NT2/D1 (cell line): ENCODE measurements at regions not wholly inside any gene's neighbourhood (a gene's known extent, or its start where the extent isn't known, plus 50 kb on each side); places are given as distances from the start of the nearest gene placed in this dataset.

Experiments
- DNase-seq: peaks from one replicate; pipeline ENCODE4 v3.0.0-alpha.2; 2011; ENCODE audit warnings: low read depth, low spot score
- H3K27me3 ChIP-seq: 2 replicates; pipeline ENCODE4 v1.6.0; 2011; ENCODE audit warnings: mild to moderate bottlenecking; ENCODE audit not compliant: insufficient read length, insufficient read depth
- H3K36me3 ChIP-seq: 2 replicates; pipeline ENCODE4 v1.6.1; 2011; ENCODE audit warnings: mild to moderate bottlenecking, low read length, mixed read lengths; ENCODE audit not compliant: insufficient read depth, insufficient read length
- H3K4me1 ChIP-seq: 2 replicates; pipeline ENCODE4 v1.5.1; 2011; ENCODE audit not compliant: insufficient read depth, insufficient read length
- H3K4me3 ChIP-seq: 2 replicates; pipeline ENCODE4 v1.5.1; 2011; ENCODE audit warnings: low read depth; ENCODE audit not compliant: insufficient read length
- H3K9ac ChIP-seq: 2 replicates; pipeline ENCODE4 v1.6.0; 2011; ENCODE audit warnings: low read depth; ENCODE audit not compliant: insufficient read length
- H3K9me3 ChIP-seq: 2 replicates; pipeline ENCODE4 v1.5.1; 2011; ENCODE audit warnings: mild to moderate bottlenecking, low read length; ENCODE audit not compliant: insufficient read depth
- SUZ12 ChIP-seq: IDR thresholded peaks from 2 replicates; pipeline ENCODE4 v1.6.1; 2011; ENCODE audit not compliant: insufficient read length, insufficient read depth; ENCODE audit errors: extremely low read depth
- YY1 ChIP-seq: IDR thresholded peaks from 2 replicates; pipeline ENCODE4 v1.6.1; 2011; ENCODE audit not compliant: insufficient read length, insufficient read depth
- ZNF274 ChIP-seq: IDR thresholded peaks from 2 replicates; pipeline ENCODE4 v1.6.1; 2011; ENCODE audit warnings: mild to moderate bottlenecking, low read depth, low read length

- no peaks in the 10 kb centered on the region for H3K36me3 ChIP-seq
- H3K9me3 ChIP-seq = no peaks in the 10 kb centered on the region
- TF ChIP-seq SUZ12 (no peak), YY1 (no peak), ZNF274 (no peak)
- no peak overlapping the region for H3K4me3 ChIP-seq
- H3K4me1 ChIP-seq = no peaks in the 10 kb centered on the region
- no peaks in the 10 kb centered on the region for H3K27me3 ChIP-seq
- DNase-seq = no peak
- H3K9ac ChIP-seq = no peak overlapping the region
Measured at GRCh38 chr10:4683137-4683536, 142.9 kb upstream of the AKR1E2 start.

DNA sequence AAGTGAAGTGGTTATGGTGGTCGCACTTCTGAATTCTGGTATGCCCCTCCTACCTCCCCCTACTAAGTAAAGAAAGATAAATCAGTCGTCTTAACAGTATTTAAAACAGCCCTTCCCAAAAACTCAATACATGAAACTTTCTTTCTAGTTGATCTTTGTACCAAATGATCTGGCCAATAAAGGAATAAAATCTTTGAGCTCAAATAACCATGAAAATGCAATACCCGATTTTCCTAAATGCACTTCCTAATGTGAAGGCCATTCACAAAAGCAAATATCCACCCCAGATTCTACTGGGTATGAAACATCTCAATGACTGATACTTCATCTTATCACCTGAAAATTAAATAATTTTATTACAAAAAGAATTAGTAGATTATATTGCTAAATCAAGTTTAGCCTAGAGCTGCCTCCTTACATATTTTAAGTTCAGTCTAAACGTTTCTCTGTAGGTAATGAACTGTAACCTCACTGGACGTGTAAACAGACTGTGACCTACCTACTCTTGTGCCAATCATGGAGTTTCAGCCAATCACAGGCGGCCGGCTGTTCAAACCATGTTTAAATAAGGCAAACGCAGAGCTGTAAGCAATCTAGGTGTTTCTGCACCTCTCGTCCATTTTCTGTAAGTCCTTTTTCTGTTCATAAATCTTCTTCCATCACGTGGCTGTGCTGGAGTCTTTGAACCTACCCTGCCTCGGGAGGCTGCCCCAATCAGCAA is 146.9 kb upstream of the AKR1E2 start:
- H3K9ac ChIP-seq = no peak overlapping the region

DNA sequence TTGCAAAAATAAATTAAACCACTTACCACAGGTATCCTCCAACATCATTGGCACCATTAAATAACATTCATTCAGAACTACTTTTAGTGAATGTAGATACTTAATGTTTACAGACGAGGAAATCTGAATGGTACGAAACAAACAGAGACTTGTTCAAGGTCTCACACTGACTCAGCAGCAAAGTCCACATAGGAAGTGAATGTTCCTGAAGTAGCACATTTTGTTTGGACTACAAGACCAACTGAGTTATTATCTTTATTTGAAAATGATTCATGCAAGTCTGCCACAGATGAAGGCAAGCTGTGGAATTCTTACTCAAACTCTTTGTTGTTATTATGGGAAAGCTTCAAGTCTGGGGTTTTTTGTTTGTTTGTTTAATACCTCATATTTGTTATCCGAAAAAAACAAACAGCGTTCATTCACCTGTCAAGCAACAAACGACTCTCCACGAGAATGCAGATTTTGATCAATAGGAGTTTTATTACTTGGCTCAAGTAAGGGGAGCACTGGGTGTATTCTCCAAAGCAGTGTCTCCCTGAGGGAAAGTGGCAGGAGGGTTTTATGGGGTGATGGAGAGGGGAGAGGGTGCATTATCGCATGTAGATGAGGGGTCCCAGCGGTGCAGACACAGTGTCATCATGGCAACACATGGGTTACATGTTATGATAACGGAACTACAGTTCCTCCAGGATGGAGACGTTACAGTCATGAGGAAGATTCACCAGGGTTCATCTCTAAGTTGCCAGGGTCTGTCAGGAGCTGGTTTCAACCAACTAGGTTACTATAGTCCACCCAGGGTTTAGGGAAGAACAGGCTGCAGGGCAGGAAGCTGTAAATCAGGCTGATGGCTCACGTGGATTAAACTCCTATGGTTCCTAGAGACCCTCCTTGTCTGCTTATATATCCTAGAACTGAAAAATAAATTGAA is 147.7 kb upstream of the AKR1E2 start:
- no peaks in the 10 kb centered on the region for H3K4me1 ChIP-seq
- no peaks in the 10 kb centered on the region for H3K27me3 ChIP-seq
- no peak overlapping the region for H3K9ac ChIP-seq
- no peak for TF ChIP-seq YY1
- no peak for TF ChIP-seq SUZ12
- TF ChIP-seq ZNF274 = no peak
- DNase-seq = no peak
- H3K4me3 ChIP-seq = no peak overlapping the region
- H3K36me3 ChIP-seq = no peaks in the 10 kb centered on the region
- H3K9me3 ChIP-seq = no peaks in the 10 kb centered on the region

More for the DNA sequence above, 146.9 kb upstream of the AKR1E2 start:
- no peak overlapping the region for H3K4me3 ChIP-seq
- no peaks in the 10 kb centered on the region for H3K36me3 ChIP-seq
- H3K4me1 ChIP-seq = no peaks in the 10 kb centered on the region
- H3K27me3 ChIP-seq = no peaks in the 10 kb centered on the region
- no peak for TF ChIP-seq SUZ12
- TF ChIP-seq ZNF274 = no peak
- no peak for TF ChIP-seq YY1
- no peaks in the 10 kb centered on the region for H3K9me3 ChIP-seq
- no peak for DNase-seq

DNA sequence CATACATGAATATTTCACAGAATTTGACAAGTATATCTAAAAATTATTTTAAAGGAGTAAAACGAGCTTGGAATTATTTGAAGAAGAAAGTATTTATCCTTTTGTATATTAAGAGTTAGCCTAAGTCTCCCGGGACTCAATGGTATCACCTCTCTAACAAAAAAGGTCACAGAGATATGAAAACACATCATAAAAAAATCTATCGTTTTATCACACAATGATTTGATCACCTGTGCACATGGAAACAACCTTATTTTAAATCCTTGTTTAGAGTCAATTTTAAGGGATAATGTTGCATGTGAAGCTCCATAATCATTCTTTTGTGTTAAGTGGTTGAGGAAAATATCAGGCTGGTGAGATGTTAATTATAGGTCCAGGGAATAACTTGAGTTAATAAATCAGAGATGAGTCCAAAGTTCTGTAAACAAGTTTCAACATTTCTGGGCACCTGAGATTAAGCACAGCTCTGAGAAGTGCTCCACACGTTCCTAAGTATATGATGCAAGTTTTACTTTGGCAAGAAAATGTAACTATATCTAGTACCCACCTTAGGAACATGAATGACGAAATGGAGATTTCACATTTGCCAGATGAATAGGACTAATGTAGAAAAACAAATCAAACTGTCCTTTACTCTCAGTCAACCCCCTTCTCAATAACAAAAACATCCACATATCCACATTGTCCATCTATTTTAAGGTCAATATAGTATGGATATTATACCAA is 148.5 kb upstream of the AKR1E2 start:
- no peak for DNase-seq
- no peak overlapping the region for H3K4me3 ChIP-seq
- TF ChIP-seq SUZ12 = no peak
- no peak for TF ChIP-seq ZNF274
- TF ChIP-seq YY1 = no peak

DNA sequence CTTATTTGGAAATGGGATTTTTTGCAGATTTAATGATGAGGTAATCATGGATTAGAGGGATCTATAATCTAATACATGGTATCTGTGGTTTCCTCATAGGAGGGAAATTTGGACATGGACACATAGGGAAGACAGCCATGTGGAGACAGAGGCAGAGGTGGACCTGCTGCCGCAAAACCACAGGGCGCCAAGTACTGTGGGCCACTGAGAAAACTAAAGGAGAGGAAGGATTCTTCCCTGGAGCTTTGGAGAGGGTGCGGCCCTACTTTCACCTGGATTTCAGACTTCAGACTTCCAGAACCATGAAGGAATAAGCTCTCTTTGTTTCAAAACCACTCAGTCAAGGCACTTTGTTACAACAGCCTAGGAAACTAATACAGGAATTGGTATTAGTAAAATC is 149.4 kb upstream of the AKR1E2 start:
- TF ChIP-seq SUZ12 (no peak), YY1 (no peak), ZNF274 (no peak)
- no peaks in the 10 kb centered on the region for H3K4me1 ChIP-seq
- DNase-seq = no peak

More for the DNA sequence above, 148.5 kb upstream of the AKR1E2 start:
- no peak overlapping the region for H3K9ac ChIP-seq
- H3K4me1 ChIP-seq = no peaks in the 10 kb centered on the region
- H3K9me3 ChIP-seq = no peaks in the 10 kb centered on the region
- no peaks in the 10 kb centered on the region for H3K27me3 ChIP-seq
- H3K36me3 ChIP-seq = no peaks in the 10 kb centered on the region

GRCh38 chr10:4675808-4676207 is 150.2 kb upstream of the AKR1E2 start:
- Histone ChIP-seq H3K36me3 (no peaks in the 10 kb centered on the region), H3K4me3 (no peak overlapping the region), H3K9ac (no peak overlapping the region), H3K9me3 (no peaks in the 10 kb centered on the region), H3K27me3 (no peaks in the 10 kb centered on the region), H3K4me1 (no peaks in the 10 kb centered on the region)
- no peak for DNase-seq
- TF ChIP-seq SUZ12 (no peak), YY1 (no peak), ZNF274 (no peak)

More for the DNA sequence above, 149.4 kb upstream of the AKR1E2 start:
- Histone ChIP-seq H3K9ac (no peak overlapping the region), H3K36me3 (no peaks in the 10 kb centered on the region), H3K4me3 (no peak overlapping the region), H3K9me3 (no peaks in the 10 kb centered on the region), H3K27me3 (no peaks in the 10 kb centered on the region)
